ENCODE measurements at regions not wholly inside any gene's neighbourhood (a gene's known extent, or its start where the extent isn't known, plus 50 kb on each side); places are given as distances from the start of the nearest gene placed in this dataset.
"Not testable (repeated sequence)": the region's sequence is repeated elsewhere in the genome, so short reads cannot be mapped to it uniquely, and the experiment has no call there.

- not testable (repeated sequence) for DNase-seq
Observed at GRCh38 chr9:6103911-6104310, 88.5 kb upstream of the RANBP6 start.

- not testable (repeated sequence) for DNase-seq
Observed at GRCh38 chr9:6102336-6102987, 87.0 kb upstream of the RANBP6 start.

GRCh38 chr9:6101725-6102124 is 86.3 kb upstream of the RANBP6 start:
- DNase-seq = not testable (repeated sequence)

GRCh38 chr9:6099346-6099745 is 83.9 kb upstream of the RANBP6 start:
- DNase-seq = not testable (repeated sequence)

- DNase-seq = no peak
Observed at GRCh38 chr9:6098431-6098830, 83.0 kb upstream of the RANBP6 start.

GRCh38 chr9:6096821-6097220 is 81.4 kb upstream of the RANBP6 start:
- DNase-seq = no peak

GRCh38 chr9:6090277-6091210 is 75.1 kb upstream of the RANBP6 start:
- no peak for DNase-seq

GRCh38 chr9:6089300-6089699 is 73.9 kb upstream of the RANBP6 start:
- DNase-seq = no peak

- DNase-seq = no peak
Observed at GRCh38 chr9:6086006-6086655, 70.7 kb upstream of the RANBP6 start.

GRCh38 chr9:6080154-6080716 is 64.8 kb upstream of the RANBP6 start:
- peak; percentile 100 for DNase-seq

- DNase-seq = peak; percentile 88
Observed at GRCh38 chr9:6079386-6079785, 64.0 kb upstream of the RANBP6 start.

GRCh38 chr9:6078382-6079105 is 63.1 kb upstream of the RANBP6 start:
- peak; percentile 100 for DNase-seq

GRCh38 chr9:6076851-6077250 is 61.4 kb upstream of the RANBP6 start:
- peak; percentile 79 for DNase-seq

GRCh38 chr9:6073731-6074130 is 58.3 kb upstream of the RANBP6 start:
- DNase-seq = no peak

- no peak for DNase-seq
Observed at GRCh38 chr9:6072865-6073264, 57.4 kb upstream of the RANBP6 start.

GRCh38 chr9:6072453-6072852 is 57.0 kb upstream of the RANBP6 start:
- DNase-seq = no peak

GRCh38 chr9:6068983-6069382 is 53.6 kb upstream of the RANBP6 start:
- peak; percentile 100 for DNase-seq

GRCh38 chr9:6067426-6067825 is 52.0 kb upstream of the RANBP6 start:
- no peak for DNase-seq
